ENCODE measurements at regions not wholly inside any gene's neighbourhood (a gene's known extent, or its start where the extent isn't known, plus 50 kb on each side); places are given as distances from the start of the nearest gene placed in this dataset.
"Not testable (repeated sequence)": the region's sequence is repeated elsewhere in the genome, so short reads cannot be mapped to it uniquely, and the experiment has no call there.

DNA sequence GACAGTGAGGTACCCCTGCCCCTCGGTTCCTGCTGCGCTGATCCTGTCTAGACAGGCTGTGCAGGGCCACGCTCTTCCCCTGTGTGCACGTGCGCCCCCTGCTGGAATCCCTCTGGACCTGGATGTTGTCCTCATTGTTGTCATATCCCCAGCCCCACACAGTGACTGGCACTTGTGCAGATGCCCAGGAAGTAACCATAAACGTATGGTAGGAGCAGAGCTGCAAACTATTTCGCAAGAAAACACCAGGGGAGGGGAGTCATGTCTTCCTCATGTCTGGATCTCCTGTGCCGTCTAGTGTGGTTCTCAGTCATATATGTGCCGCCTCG lies 114.7 kb downstream of the CRYBB2 start:
- intact Hi-C loops (cut with micrococcal nuclease), result no loop called here
- H3K27ac Mint-ChIP-seq, result no peak overlapping the region
- peaks cover 7% of the 10 kb centered on the region for H3K4me1 Mint-ChIP-seq (ENCODE audit: low read depth)
- H3K4me3 Mint-ChIP-seq (ENCODE audit: low read depth), result no peak overlapping the region
- H3K9me3 Mint-ChIP-seq, result no peaks in the 10 kb centered on the region
- no peaks in the 10 kb centered on the region for H3K36me3 Mint-ChIP-seq (ENCODE audit: low read depth)
- no peaks in the 10 kb centered on the region for H3K27me3 Mint-ChIP-seq (ENCODE audit: low read depth)
- peak; percentile 19 for DNase-seq (ENCODE audit: low spot score)

- H3K4me1 Mint-ChIP-seq (ENCODE audit: low read depth); intact Hi-C loops (cut with micrococcal nuclease); H3K36me3 Mint-ChIP-seq (ENCODE audit: low read depth); H3K27ac Mint-ChIP-seq; DNase-seq (ENCODE audit: low spot score); H3K4me3 Mint-ChIP-seq (ENCODE audit: low read depth); H3K9me3 Mint-ChIP-seq; H3K27me3 Mint-ChIP-seq (ENCODE audit: low read depth): not testable (repeated sequence)
These were observed 115.2 kb downstream of the CRYBB2 start for GRCh38 chr22:25334631-25335030.

GRCh38 chr22:25335276-25335675 lies 115.8 kb downstream of the CRYBB2 start:
- DNase-seq (ENCODE audit: low spot score); H3K27me3 Mint-ChIP-seq (ENCODE audit: low read depth); H3K27ac Mint-ChIP-seq; H3K4me1 Mint-ChIP-seq (ENCODE audit: low read depth); intact Hi-C loops (cut with micrococcal nuclease); H3K4me3 Mint-ChIP-seq (ENCODE audit: low read depth); H3K36me3 Mint-ChIP-seq (ENCODE audit: low read depth); H3K9me3 Mint-ChIP-seq: not testable (repeated sequence)

GRCh38 chr22:25340536-25340935 lies 121.1 kb downstream of the CRYBB2 start:
- peaks cover 12% of the 10 kb centered on the region for H3K36me3 Mint-ChIP-seq (ENCODE audit: low read depth)
- H3K27me3 Mint-ChIP-seq (ENCODE audit: low read depth); DNase-seq (ENCODE audit: low spot score); H3K4me1 Mint-ChIP-seq (ENCODE audit: low read depth); intact Hi-C loops (cut with micrococcal nuclease); H3K27ac Mint-ChIP-seq; H3K4me3 Mint-ChIP-seq (ENCODE audit: low read depth): not testable (repeated sequence)
- peaks cover 27% of the 10 kb centered on the region for H3K9me3 Mint-ChIP-seq

DNA sequence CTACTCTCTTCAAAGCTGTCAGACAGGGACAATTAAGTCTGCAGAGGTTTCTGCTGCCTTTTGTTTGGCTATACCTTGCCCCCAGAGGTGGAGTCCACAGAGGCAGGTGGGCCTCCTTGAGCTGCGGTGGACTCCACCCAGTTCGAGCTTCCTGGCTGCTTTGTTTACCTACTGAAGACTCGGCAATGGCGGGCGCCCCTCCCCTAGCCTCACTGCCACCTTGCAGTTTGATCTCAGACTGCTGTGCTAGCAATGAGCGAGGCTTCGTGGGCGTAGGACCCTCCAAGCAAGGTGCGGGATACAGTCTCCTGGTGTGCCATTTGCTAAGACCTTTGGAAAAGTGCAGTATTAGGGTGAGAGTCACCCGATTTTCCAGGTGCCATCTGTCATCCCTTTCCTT lies 124.9 kb downstream of the CRYBB2 start:
- H3K27me3 Mint-ChIP-seq (ENCODE audit: low read depth); intact Hi-C loops (cut with micrococcal nuclease); H3K4me3 Mint-ChIP-seq (ENCODE audit: low read depth); H3K27ac Mint-ChIP-seq; DNase-seq (ENCODE audit: low spot score); H3K4me1 Mint-ChIP-seq (ENCODE audit: low read depth): not testable (repeated sequence)
- Mint-ChIP-seq H3K36me3 (ENCODE audit: low read depth) (peaks cover 27% of the 10 kb centered on the region), H3K9me3 (peaks cover 27% of the 10 kb centered on the region)

GRCh38 chr22:25346859-25347751 lies 127.7 kb downstream of the CRYBB2 start:
- Mint-ChIP-seq H3K4me1 (ENCODE audit: low read depth) (no peaks in the 10 kb centered on the region), H3K27ac (no peak overlapping the region), H3K4me3 (ENCODE audit: low read depth) (no peak overlapping the region), H3K9me3 (peaks cover 14% of the 10 kb centered on the region), H3K27me3 (ENCODE audit: low read depth) (no peaks in the 10 kb centered on the region), H3K36me3 (ENCODE audit: low read depth) (peaks cover 34% of the 10 kb centered on the region)
- intact Hi-C loops (cut with micrococcal nuclease), result no loop called here
- DNase-seq (ENCODE audit: low spot score), result no peak

GRCh38 chr22:25347752-25348102 lies 128.3 kb downstream of the CRYBB2 start:
- H3K9me3 Mint-ChIP-seq, result peaks cover 8% of the 10 kb centered on the region
- intact Hi-C loops (cut with micrococcal nuclease), result no loop called here
- no peaks in the 10 kb centered on the region for H3K4me1 Mint-ChIP-seq (ENCODE audit: low read depth)
- peaks cover 34% of the 10 kb centered on the region for H3K36me3 Mint-ChIP-seq (ENCODE audit: low read depth)
- no peak overlapping the region for H3K4me3 Mint-ChIP-seq (ENCODE audit: low read depth)
- DNase-seq (ENCODE audit: low spot score), result no peak
- H3K27me3 Mint-ChIP-seq (ENCODE audit: low read depth), result no peaks in the 10 kb centered on the region
- no peak overlapping the region for H3K27ac Mint-ChIP-seq

GRCh38 chr22:25348391-25348790 lies 129.0 kb downstream of the CRYBB2 start:
- no peaks in the 10 kb centered on the region for H3K27me3 Mint-ChIP-seq (ENCODE audit: low read depth)
- intact Hi-C loops (cut with micrococcal nuclease), result no loop called here
- DNase-seq (ENCODE audit: low spot score), result no peak
- H3K4me3 Mint-ChIP-seq (ENCODE audit: low read depth), result no peak overlapping the region
- H3K36me3 Mint-ChIP-seq (ENCODE audit: low read depth), result peaks cover 34% of the 10 kb centered on the region
- peaks cover 4% of the 10 kb centered on the region for H3K9me3 Mint-ChIP-seq
- H3K4me1 Mint-ChIP-seq (ENCODE audit: low read depth), result no peaks in the 10 kb centered on the region
- H3K27ac Mint-ChIP-seq, result no peak overlapping the region

GRCh38 chr22:25348996-25349395 lies 129.6 kb downstream of the CRYBB2 start:
- H3K27ac Mint-ChIP-seq; intact Hi-C loops (cut with micrococcal nuclease); H3K4me3 Mint-ChIP-seq (ENCODE audit: low read depth); H3K27me3 Mint-ChIP-seq (ENCODE audit: low read depth); DNase-seq (ENCODE audit: low spot score); H3K4me1 Mint-ChIP-seq (ENCODE audit: low read depth); H3K9me3 Mint-ChIP-seq: not testable (repeated sequence)
- peaks cover 34% of the 10 kb centered on the region for H3K36me3 Mint-ChIP-seq (ENCODE audit: low read depth)

GRCh38 chr22:25350551-25350971 lies 131.1 kb downstream of the CRYBB2 start:
- Mint-ChIP-seq H3K9me3 (no peaks in the 10 kb centered on the region), H3K4me1 (ENCODE audit: low read depth) (no peaks in the 10 kb centered on the region), H3K27me3 (ENCODE audit: low read depth) (no peaks in the 10 kb centered on the region), H3K36me3 (ENCODE audit: low read depth) (peaks cover 43% of the 10 kb centered on the region), H3K4me3 (ENCODE audit: low read depth) (no peak overlapping the region), H3K27ac (no peak overlapping the region)
- intact Hi-C loops (cut with micrococcal nuclease), result no loop called here
- no peak for DNase-seq (ENCODE audit: low spot score)

- Mint-ChIP-seq H3K27ac (no peak overlapping the region), H3K4me1 (ENCODE audit: low read depth) (no peaks in the 10 kb centered on the region), H3K27me3 (ENCODE audit: low read depth) (no peaks in the 10 kb centered on the region), H3K4me3 (ENCODE audit: low read depth) (no peak overlapping the region), H3K36me3 (ENCODE audit: low read depth) (peaks cover 46% of the 10 kb centered on the region), H3K9me3 (no peaks in the 10 kb centered on the region)
- intact Hi-C loops (cut with micrococcal nuclease), result no loop called here
- no peak for DNase-seq (ENCODE audit: low spot score)
These were observed 132.3 kb downstream of the CRYBB2 start for GRCh38 chr22:25351631-25352293.

DNA sequence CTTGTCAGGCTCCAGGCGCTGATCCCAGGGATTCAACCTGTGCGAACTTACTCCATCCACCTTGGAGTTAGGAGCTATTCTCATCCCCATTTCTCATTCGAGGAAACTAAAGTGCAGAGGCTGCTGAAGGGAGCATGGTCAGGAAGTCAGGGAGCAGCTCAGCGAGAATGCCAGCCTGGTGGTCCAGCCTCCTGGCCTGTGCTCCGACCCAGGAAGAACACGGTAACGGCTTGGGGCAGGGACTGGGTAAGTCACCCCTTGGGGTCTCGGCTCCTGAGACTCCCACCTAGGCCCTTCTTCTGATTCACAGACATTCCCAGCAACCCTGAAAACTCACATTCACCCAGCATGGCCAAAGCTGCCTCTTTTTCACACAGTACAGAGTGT lies 132.8 kb downstream of the CRYBB2 start:
- no peaks in the 10 kb centered on the region for H3K27me3 Mint-ChIP-seq (ENCODE audit: low read depth)
- H3K27ac Mint-ChIP-seq, result no peak overlapping the region
- H3K4me1 Mint-ChIP-seq (ENCODE audit: low read depth), result no peaks in the 10 kb centered on the region
- intact Hi-C loops (cut with micrococcal nuclease), result no loop called here
- H3K36me3 Mint-ChIP-seq (ENCODE audit: low read depth), result peaks cover 52% of the 10 kb centered on the region
- no peaks in the 10 kb centered on the region for H3K9me3 Mint-ChIP-seq
- H3K4me3 Mint-ChIP-seq (ENCODE audit: low read depth), result no peak overlapping the region
- DNase-seq (ENCODE audit: low spot score), result no peak

GRCh38 chr22:25353516-25354445 lies 134.3 kb downstream of the CRYBB2 start:
- H3K36me3 Mint-ChIP-seq (ENCODE audit: low read depth), result peaks cover 49% of the 10 kb centered on the region
- H3K9me3 Mint-ChIP-seq, result no peaks in the 10 kb centered on the region
- no peaks in the 10 kb centered on the region for H3K4me1 Mint-ChIP-seq (ENCODE audit: low read depth)
- intact Hi-C loops (cut with micrococcal nuclease), result no loop called here
- no peak overlapping the region for H3K27ac Mint-ChIP-seq
- no peak for DNase-seq (ENCODE audit: low spot score)
- H3K4me3 Mint-ChIP-seq (ENCODE audit: low read depth), result no peak overlapping the region
- H3K27me3 Mint-ChIP-seq (ENCODE audit: low read depth), result no peaks in the 10 kb centered on the region
